ENCODE measurements at regions not wholly inside any gene's neighbourhood (a gene's known extent, or its start where the extent isn't known, plus 50 kb on each side); places are given as distances from the start of the nearest gene placed in this dataset.

DNA sequence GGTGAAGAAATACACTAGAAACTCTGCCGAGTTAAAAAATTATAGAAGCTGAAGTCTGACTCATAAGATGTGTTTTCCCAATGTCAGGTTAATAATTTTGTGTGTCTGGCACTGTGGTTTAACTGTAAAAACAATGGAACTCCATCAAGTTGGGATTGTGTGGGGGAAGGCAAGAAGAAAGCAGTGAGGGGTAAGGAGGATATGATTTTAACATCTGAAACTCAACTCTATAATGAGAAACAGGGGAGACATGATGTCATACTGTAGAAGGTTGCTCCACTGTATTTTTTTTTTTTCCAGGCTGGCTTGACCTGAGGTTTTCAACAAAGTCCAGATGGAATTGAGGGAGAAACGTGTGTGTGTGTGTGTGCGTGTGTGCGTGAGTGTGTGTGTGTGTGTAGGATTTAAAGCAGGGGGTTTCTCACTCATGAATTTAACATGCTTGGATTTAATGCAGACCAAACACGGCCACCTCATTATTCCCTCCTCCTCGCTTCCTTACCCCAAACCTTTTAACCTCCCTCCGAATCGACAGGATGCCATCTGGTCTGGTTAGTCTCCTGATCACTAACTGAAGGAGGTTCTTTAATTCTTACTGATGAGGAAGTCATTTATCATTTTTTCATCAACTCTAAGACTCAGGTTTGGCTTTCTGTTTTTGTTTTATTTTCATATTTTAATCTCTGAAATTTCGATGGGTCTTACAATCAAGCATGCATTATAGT, 140.2 kb upstream of the LPAR1 start:
- no peaks in the 10 kb centered on the region for H3K27me3 ChIP-seq
- intact Hi-C loops (cut with DNase I) = no loop called here
- no peaks in the 10 kb centered on the region for H3K36me3 ChIP-seq
- DNase-seq (no peak), ATAC-seq (peak in 1 of 4 donors; percentile 83)
- no peak overlapping the region for H3K4me3 ChIP-seq
- 36 to 49% (median 43%) methylated on average over 9 of the region's 9 CpGs for WGBS, 4 donors
- no peaks in the 10 kb centered on the region for H3K4me1 ChIP-seq
- no peak for TF ChIP-seq POLR2A (IDR thresholded peaks at IDR 0.05)
- TF ChIP-seq, protein P1, sequence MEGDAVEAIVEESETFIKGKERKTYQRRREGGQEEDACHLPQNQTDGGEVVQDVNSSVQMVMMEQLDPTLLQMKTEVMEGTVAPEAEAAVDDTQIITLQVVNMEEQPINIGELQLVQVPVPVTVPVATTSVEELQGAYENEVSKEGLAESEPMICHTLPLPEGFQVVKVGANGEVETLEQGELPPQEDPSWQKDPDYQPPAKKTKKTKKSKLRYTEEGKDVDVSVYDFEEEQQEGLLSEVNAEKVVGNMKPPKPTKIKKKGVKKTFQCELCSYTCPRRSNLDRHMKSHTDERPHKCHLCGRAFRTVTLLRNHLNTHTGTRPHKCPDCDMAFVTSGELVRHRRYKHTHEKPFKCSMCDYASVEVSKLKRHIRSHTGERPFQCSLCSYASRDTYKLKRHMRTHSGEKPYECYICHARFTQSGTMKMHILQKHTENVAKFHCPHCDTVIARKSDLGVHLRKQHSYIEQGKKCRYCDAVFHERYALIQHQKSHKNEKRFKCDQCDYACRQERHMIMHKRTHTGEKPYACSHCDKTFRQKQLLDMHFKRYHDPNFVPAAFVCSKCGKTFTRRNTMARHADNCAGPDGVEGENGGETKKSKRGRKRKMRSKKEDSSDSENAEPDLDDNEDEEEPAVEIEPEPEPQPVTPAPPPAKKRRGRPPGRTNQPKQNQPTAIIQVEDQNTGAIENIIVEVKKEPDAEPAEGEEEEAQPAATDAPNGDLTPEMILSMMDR (IDR thresholded peaks at IDR 0.05) = no peak
- H3K27ac ChIP-seq = no peak overlapping the region
- H3K9me3 ChIP-seq = peaks cover 0 to 4% (median 0%) of the 10 kb centered on the region in 12 donors

DNA sequence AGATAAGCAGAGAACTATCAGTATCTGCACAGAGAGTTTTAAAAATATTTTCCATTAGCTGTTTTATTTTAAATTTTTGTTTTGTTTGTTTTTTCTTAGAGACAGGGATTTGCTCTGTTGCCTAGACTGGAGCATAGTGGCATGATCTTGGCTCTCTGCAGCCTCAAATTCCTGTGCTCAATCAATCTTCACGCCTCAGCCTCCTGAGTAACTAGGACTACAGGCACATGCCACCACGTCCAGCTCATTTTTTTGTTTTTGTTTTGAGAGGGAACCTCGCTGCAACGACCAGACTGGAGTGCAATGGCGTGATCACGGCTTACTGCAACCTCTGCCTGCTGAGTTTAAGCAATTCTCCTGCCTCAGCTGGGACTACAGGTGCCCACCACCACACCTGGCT, 138.2 kb upstream of the LPAR1 start:
- WGBS, 4 donors = 83 to 87% (median 83%) methylated on average over 6 of the region's 6 CpGs
- TF ChIP-seq POLR2A (IDR thresholded peaks at IDR 0.05) = no peak
- TF ChIP-seq, protein P1 (IDR thresholded peaks at IDR 0.05) = no peak
- Histone ChIP-seq H3K27ac (no peak overlapping the region), H3K4me3 (no peak overlapping the region), H3K27me3 (no peaks in the 10 kb centered on the region), H3K9me3 (peaks cover 0 to 8% (median 0%) of the 10 kb centered on the region in 12 donors), H3K36me3 (no peaks in the 10 kb centered on the region), H3K4me1 (no peaks in the 10 kb centered on the region)
- DNase-seq = no peak
- ATAC-seq = no peak
- intact Hi-C loops (cut with DNase I) = no loop called here

DNA sequence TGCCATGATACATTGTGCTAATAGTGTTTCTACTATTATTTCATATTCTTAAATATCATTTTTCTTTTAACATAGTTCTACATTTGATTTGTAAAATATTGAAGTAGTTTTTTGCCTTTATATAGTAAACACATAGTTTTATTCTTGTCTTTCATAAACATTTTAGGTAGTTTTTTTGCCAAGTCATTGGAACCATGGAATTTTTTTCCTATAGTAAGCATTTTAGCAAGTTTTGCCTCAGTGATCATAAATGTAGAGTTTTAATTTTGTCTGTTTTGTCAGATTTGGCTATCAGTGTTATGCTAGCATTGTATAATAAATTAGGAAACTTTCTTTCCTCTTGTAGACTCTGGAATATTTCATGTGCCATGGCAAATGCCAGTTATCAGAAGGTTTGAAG, 137.1 kb upstream of the LPAR1 start:
- ATAC-seq = no peak
- peaks cover 0 to 8% (median under 1%) of the 10 kb centered on the region in 12 donors for H3K9me3 ChIP-seq
- H3K36me3 ChIP-seq = no peaks in the 10 kb centered on the region
- intact Hi-C loops (cut with DNase I) = no loop called here
- no peak for TF ChIP-seq POLR2A (IDR thresholded peaks at IDR 0.05)
- TF ChIP-seq, protein P1 (IDR thresholded peaks at IDR 0.05) = no peak
- no peaks in the 10 kb centered on the region for H3K4me1 ChIP-seq
- H3K27ac ChIP-seq = no peak overlapping the region
- no peak for DNase-seq
- no peaks in the 10 kb centered on the region for H3K27me3 ChIP-seq
- H3K4me3 ChIP-seq = no peak overlapping the region

DNA sequence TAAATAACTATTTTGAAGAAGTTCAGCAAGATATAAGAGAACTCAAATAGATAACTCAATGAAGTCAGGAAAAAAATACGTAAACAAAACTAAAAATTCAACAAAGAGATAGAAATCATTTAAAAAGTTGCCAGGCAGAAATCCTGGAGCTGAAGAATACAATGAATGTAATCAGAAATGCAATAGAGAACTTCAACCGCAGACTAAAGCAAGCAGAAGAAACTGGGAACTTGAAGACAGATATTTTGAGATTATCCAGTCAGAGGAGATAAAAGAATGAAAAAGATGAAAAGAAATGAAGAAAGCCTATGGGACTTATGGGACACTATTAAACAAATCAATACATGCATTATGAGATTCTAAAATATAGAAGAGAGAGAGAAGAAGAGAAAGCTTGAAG, 129.1 kb upstream of the LPAR1 start:
- Histone ChIP-seq H3K36me3 (no peaks in the 10 kb centered on the region), H3K27ac (no peak overlapping the region), H3K4me3 (no peak overlapping the region), H3K4me1 (peaks cover 0 to 26% (median 0%) of the 10 kb centered on the region in 12 donors), H3K9me3 (peaks cover 0 to 39% (median 7%) of the 10 kb centered on the region in 12 donors), H3K27me3 (no peaks in the 10 kb centered on the region)
- intact Hi-C loops (cut with DNase I) = no loop called here
- 95 to 99% (median 95%) methylated on average over 2 of the region's 2 CpGs for WGBS, 4 donors
- TF ChIP-seq, protein P1 (IDR thresholded peaks at IDR 0.05) = no peak
- TF ChIP-seq POLR2A (IDR thresholded peaks at IDR 0.05) = no peak
- ATAC-seq = no peak
- no peak for DNase-seq
